Caco-2 (cell line): ENCODE measurements at regions not wholly inside any gene's neighbourhood (a gene's known extent, or its start where the extent isn't known, plus 50 kb on each side); places are given as distances from the start of the nearest gene placed in this dataset.

Source experiments
- BruUV-seq: library from RNA; stranded (reverse); fragments of 400-500 nt; replicated peaks from 2 replicates; lab custom pipeline; 2021; lab: Mats Ljungman, UMichigan
- CTCF ChIA-PET: fragments of 300-600 bp; sonication (Branson Sonifier 250); formaldehyde crosslinking; loops from one replicate; lab custom pipeline; 2022; ENCODE audit warnings: antibody characterized with exemption; lab: Charles Lee
- POLR2A ChIA-PET: fragments of 300-600 bp; sonication (Branson Sonifier 250); formaldehyde crosslinking; loops from one replicate; lab custom pipeline; 2022; ENCODE audit warnings: antibody characterized with exemption; lab: Charles Lee
- DNase-seq, 2 experiments: peaks; one replicate each; pipeline versions ENCODE4 v3.0.0 to v3.0.0-alpha.2; 2020 to 2022
- H3K27me3 ChIP-seq: replicated peaks from 2 replicates; pipeline ENCODE4 v1.6.0; 2011; ENCODE audit warnings: low read length; ENCODE audit not compliant: control insufficient read depth, insufficient read depth
- H3K36me3 ChIP-seq: 2 replicates; pipeline ENCODE4 v1.5.1; 2011; ENCODE audit warnings: low read length; ENCODE audit not compliant: control insufficient read depth, insufficient read depth
- H3K4me1 ChIP-seq: fragments of 250-450 bp; sonication (Bioruptor Pico); 2 replicates; pipeline ENCODE4 v1.5.1; 2020; ENCODE audit warnings: mild to moderate bottlenecking
- H3K4me3 ChIP-seq: 2 replicates; pipeline ENCODE4 v1.5.1; 2011; ENCODE audit warnings: low read depth, mild to moderate bottlenecking, control low read depth, low read length
- H3K9me3 ChIP-seq: fragments of 250-450 bp; sonication (Bioruptor Pico); 2 replicates; pipeline ENCODE4 v1.5.1; 2020; ENCODE audit warnings: mild to moderate bottlenecking, moderate library complexity
- H3K27ac Mint-ChIP-seq: one replicate; pipeline ENCODE4 v1.8.0; 2022; ENCODE audit warnings: mixed read lengths; ENCODE audit not compliant: unreplicated experiment
- H3K27me3 Mint-ChIP-seq: one replicate; pipeline ENCODE4 v1.8.0; 2022; ENCODE audit warnings: mixed read lengths; ENCODE audit not compliant: insufficient read depth, unreplicated experiment
- H3K36me3 Mint-ChIP-seq: one replicate; pipeline ENCODE4 v1.8.0; 2022; ENCODE audit warnings: mild to moderate bottlenecking, mixed read lengths; ENCODE audit not compliant: insufficient read depth, unreplicated experiment
- H3K4me1 Mint-ChIP-seq: one replicate; pipeline ENCODE4 v1.8.0; 2022; ENCODE audit warnings: low read depth, mixed read lengths; ENCODE audit not compliant: unreplicated experiment
- H3K4me3 Mint-ChIP-seq: one replicate; pipeline ENCODE4 v1.8.0; 2022; ENCODE audit warnings: mild to moderate bottlenecking, moderate library complexity, mixed read lengths; ENCODE audit not compliant: unreplicated experiment
- H3K9me3 Mint-ChIP-seq: one replicate; pipeline ENCODE4 v1.8.0; 2022; ENCODE audit warnings: mixed read lengths; ENCODE audit not compliant: unreplicated experiment
- CTCF ChIP-seq, 2 experiments: fragments of 200-600 bp in 1 of 2; IDR thresholded peaks; 1 replicate in 1 of 2; 2 replicates in 1 of 2; pipeline versions ENCODE4 v1.5.1 to v1.8.0; 2011 to 2022; ENCODE audit warnings: antibody characterized with exemption in 1 of 2, control low read depth in 1 of 2, inconsistent platforms in 1 of 2, low read depth in 1 of 2, low read length in 1 of 2, mild to moderate bottlenecking in 1 of 2, moderate library complexity in 1 of 2; ENCODE audit not compliant: insufficient read depth in 1 of 2, severe bottlenecking in 1 of 2, unreplicated experiment in 1 of 2
- intact Hi-C: fragments of 100-400 bp; cut with micrococcal nuclease; formaldehyde crosslinking; loops from one replicate; pipeline ENCODE4 v1.10.0; 2022; ENCODE audit not compliant: unreplicated experiment

GRCh38 chr10:128414568-128414967 lies 288.3 kb upstream of the MKI67 start:
- CTCF ChIA-PET, result no interaction called here
- peaks cover 9% of the 10 kb centered on the region for H3K9me3 Mint-ChIP-seq
- no peaks in the 10 kb centered on the region for H3K36me3 ChIP-seq
- no peak overlapping the region for H3K27ac Mint-ChIP-seq
- peaks cover 11% of the 10 kb centered on the region for H3K27me3 Mint-ChIP-seq
- H3K9me3 ChIP-seq, result no peaks in the 10 kb centered on the region
- no peaks in the 10 kb centered on the region for H3K4me1 ChIP-seq
- H3K4me3 ChIP-seq, result no peak overlapping the region
- POLR2A ChIA-PET, result no interaction called here
- no peak for DNase-seq
- no peak for TF ChIP-seq CTCF (IDR thresholded peaks at IDR 0.05; ENCODE audit: insufficient read depth in 1 of 2, low read depth in 1 of 2, low read length in 1 of 2, severe bottlenecking in 1 of 2, unreplicated experiment in 1 of 2)
- H3K4me1 Mint-ChIP-seq, result no peaks in the 10 kb centered on the region
- no peak overlapping the region for H3K4me3 Mint-ChIP-seq
- intact Hi-C loops, result no loop called here
- BruUV-seq, result no TSS peak
- H3K27me3 ChIP-seq, result no peaks in the 10 kb centered on the region; the same call in 1 of the 2 replicates
- H3K36me3 Mint-ChIP-seq, result no peaks in the 10 kb centered on the region

- intact Hi-C loops, result no loop called here
- no TSS peak for BruUV-seq
- Mint-ChIP-seq H3K27me3 (peaks cover 14% of the 10 kb centered on the region), H3K4me3 (no peak overlapping the region), H3K9me3 (peaks cover 7% of the 10 kb centered on the region), H3K36me3 (no peaks in the 10 kb centered on the region), H3K4me1 (no peaks in the 10 kb centered on the region), H3K27ac (no peak overlapping the region)
- DNase-seq, result no peak
- no peak for TF ChIP-seq CTCF (IDR thresholded peaks at IDR 0.05; ENCODE audit: insufficient read depth in 1 of 2, low read depth in 1 of 2, low read length in 1 of 2, severe bottlenecking in 1 of 2, unreplicated experiment in 1 of 2)
- Histone ChIP-seq H3K9me3 (no peaks in the 10 kb centered on the region), H3K36me3 (no peaks in the 10 kb centered on the region), H3K4me3 (no peak overlapping the region), H3K4me1 (no peaks in the 10 kb centered on the region), H3K27me3 (no peaks in the 10 kb centered on the region; the same call in 1 of the 2 replicates)
- POLR2A ChIA-PET, result no interaction called here
- CTCF ChIA-PET, result no interaction called here
These were observed 290.0 kb upstream of the MKI67 start for GRCh38 chr10:128416231-128416630.

- intact Hi-C loops, result no loop called here
- H3K4me3 ChIP-seq, result no peak overlapping the region
- H3K4me1 ChIP-seq, result no peaks in the 10 kb centered on the region
- no peaks in the 10 kb centered on the region for H3K36me3 ChIP-seq
- POLR2A ChIA-PET, result no interaction called here
- H3K9me3 Mint-ChIP-seq, result no peaks in the 10 kb centered on the region
- H3K9me3 ChIP-seq, result no peaks in the 10 kb centered on the region
- H3K27me3 ChIP-seq, result no peaks in the 10 kb centered on the region
- no peak for DNase-seq
- no peaks in the 10 kb centered on the region for H3K4me1 Mint-ChIP-seq
- BruUV-seq, result no TSS peak
- TF ChIP-seq CTCF (IDR thresholded peaks at IDR 0.05; ENCODE audit: insufficient read depth in 1 of 2, low read depth in 1 of 2, low read length in 1 of 2, severe bottlenecking in 1 of 2, unreplicated experiment in 1 of 2), result no peak
- CTCF ChIA-PET, result no interaction called here
- H3K4me3 Mint-ChIP-seq, result no peak overlapping the region
- no peak overlapping the region for H3K27ac Mint-ChIP-seq
- H3K36me3 Mint-ChIP-seq, result no peaks in the 10 kb centered on the region
- peaks cover 20% of the 10 kb centered on the region for H3K27me3 Mint-ChIP-seq
These were observed 291.6 kb upstream of the MKI67 start for GRCh38 chr10:128417826-128418225.
